NCI-H2227 treated with DMSO at 0.1 percent for 48 hours (cell line): ENCODE measurements at regions not wholly inside any gene's neighbourhood (a gene's known extent, or its start where the extent isn't known, plus 50 kb on each side); places are given as distances from the start of the nearest gene placed in this dataset.
"Not testable (repeated sequence)": the region's sequence is repeated elsewhere in the genome, so short reads cannot be mapped to it uniquely, and the experiment has no call there.

ENCODE experiments used
- DNase-seq: peaks from one replicate; lab custom pipeline; 2025; lab: John Stamatoyannopoulos, UW

DNA sequence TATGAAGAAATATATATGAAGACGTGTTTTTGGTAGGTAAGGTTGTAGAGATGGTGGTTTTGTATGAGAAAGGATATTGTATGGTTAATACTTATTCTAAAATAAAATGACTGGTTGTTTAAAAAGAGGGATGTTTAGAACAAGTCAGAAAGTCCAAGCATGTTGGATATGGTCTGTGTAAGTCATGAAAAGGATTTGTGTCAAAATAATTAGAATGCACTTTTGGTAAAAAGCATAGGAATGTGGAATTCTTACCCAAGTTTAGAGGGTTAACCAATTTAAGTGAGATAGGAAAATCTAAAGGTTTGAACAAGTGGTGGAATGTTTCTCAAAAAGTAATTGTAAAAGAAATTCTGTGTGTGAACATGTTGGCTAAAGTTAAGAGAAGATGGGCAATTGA, 1556.5 kb upstream of the C9orf72 start:
- DNase-seq = no peak

DNA sequence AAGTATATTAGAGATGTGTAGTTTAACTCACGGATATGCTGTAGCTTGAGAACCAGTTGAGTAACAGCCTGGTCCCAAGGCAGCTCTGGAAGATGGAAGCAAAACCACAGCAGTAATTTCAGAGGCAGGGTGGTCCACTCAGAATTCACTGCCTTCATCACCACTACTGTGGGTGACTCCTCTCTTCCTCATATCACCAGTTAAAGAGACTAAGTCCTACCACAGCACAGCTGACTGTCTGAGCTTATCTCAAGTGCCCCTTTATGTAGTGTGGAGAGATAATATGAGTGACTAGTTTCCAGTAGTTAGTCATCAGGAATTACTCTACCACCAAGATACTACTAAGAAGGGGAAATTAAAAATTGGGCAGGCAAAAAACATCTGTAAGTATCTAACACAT, 1571.2 kb upstream of the C9orf72 start:
- no peak for DNase-seq

DNA sequence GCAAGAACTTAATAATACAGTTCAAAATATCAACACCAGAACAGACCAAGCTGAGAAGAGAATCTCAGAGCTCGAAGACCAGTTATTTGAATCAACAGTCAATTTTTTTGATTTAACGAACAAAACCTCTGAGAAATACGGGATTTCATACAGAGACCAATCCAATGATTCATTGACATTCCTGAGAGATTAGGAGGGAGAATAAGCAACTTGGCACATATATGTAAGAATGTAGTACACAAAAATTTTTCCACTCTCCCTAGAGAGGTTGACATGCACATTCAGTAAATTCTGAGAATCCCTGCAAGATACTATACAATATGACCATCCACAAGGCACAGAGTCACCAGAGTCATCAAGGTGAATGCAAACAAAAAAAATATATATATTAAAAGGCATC, 1577.3 kb upstream of the C9orf72 start:
- no peak for DNase-seq

DNA sequence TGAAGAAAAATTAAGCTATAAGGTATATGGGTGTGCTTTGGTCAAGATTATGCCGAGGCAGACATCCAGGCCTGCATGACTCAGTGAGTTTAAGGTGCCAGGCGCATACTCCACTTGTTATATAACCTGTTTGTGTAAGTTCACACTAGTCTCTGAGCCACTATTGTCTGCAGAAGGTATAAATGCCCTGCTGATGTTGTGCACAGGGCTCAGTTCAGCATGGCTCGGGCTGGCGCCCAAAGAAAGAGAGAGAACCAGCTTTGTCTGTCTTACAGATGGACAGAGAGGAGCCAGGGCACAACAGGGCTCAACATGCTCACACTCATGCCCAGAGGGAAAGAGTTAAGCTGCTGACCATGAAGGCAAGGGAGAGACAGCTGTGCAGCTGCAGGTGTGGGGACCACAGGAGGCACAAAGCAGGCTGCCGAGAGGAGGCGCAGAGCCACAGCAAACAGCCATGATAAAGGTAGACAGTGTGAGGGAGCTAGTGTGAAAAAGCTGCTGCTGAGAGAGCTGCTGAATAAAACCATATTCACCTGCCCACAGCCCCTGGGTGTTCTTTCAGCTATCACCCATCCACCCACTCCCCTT, 1587.6 kb upstream of the C9orf72 start:
- DNase-seq = no peak

DNA sequence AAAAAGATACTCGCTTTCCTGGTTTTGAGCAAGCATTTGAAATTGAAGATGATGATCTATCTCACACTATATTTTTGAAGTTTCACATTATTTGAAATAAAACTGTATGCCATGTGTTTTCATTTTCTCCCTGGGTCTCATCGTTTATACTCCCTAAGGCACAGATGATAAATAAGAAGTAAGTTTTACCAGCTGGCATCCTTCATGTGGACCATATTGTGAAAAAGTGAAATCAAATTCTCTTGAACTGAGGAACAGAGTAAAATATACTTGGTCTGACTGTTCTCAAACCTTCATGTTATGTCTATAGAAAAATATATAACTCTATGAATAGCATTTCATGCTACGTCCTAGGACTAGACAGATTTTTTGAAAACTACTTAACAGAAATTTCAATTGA, 1600.9 kb upstream of the C9orf72 start:
- DNase-seq = no peak

DNA sequence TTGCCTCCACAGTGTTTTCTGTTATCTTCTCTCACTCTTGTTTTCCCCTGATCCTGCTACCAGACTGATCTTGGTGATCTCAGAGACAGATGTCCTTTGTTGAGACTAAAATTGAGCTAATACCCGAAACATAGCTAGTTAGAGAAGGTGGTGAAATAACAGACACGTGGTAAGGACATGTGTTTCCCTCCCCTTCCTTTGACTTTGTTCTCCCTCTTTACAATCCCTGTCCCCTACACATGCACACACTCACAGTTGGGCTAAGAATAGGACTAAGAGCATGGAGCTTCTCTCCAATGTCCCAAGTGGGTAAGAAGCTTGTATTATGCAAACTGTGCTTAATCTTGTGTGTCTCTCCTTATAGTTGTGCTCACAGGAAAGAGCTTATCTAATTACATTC, 1603.0 kb upstream of the C9orf72 start:
- no peak for DNase-seq

DNA sequence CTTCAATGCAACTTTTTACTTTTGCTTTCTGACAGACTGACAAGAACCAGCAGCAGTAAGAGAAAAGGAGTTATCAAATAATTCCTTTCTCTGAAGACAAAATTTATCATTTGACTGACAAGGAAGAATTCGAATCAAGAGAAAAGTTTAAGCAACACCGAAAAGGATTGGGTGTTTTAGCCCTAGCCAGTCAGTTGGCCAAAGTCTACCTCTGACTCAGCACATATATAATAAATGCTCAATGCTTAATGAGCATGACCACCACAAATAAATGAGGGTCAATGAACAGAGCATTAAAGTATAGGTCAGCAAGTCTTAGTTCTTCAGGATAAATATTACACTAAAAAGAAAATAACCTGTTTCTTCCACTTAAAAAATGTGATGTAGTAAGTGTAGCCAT, 1603.5 kb upstream of the C9orf72 start:
- no peak for DNase-seq

DNA sequence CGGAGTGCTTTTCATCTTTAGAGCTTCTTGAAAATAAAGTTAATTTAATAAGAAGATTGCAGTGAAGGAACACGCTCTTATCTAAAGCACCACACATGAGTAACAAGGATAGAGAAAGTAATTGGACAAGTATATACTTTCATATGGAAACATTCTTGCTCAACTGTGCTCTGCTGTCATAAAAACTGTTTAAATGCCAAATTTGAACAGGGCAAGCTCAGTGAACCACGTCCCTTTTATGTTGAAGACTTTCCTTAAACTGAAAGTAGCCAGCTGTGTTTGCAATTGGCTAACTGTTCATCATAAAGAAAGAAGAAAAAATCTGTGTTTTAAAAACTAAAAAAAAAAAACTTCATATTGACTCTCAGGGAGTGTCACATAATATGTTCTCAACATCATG, 1610.7 kb upstream of the C9orf72 start:
- DNase-seq = no peak

DNA sequence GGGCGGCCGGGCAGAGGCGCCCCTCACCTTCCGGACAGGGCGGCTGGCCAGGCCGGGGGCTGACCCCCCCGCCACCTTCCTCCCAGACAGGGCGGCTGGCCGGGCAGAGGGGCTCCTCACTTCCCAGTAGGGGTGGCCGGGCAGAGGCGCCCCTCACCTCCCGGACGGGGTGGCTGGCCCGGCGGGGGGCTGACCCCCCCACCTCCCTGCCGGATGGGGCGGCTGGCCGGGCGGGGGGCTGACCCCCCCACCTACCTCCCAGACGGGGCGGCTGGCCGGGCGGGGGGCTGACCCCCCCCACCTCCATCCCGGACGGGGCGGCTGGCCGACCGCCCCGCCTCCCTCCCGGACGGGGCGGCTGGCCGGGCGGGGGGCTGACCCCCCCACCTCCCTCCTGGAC, 1615.5 kb upstream of the C9orf72 start:
- not testable (repeated sequence) for DNase-seq

DNA sequence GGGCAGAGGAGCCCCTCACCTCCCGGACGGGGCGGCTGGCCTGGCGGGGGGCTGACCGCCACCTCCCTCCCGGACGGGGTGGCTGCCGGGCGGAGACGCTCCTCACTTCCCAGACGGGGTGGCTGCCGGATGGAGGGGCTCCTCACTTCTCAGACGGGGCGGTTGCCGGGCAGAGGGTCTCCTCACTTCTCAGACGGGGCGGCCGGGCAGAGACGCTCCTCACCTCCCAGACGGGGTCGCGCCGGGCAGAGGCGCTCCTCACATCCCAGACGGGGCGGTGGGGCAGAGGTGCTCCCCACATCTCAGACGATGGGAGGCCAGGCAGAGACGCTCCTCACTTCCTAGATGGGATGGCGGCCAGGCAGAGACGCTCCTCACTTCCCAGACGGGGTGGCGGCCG, 1615.9 kb upstream of the C9orf72 start:
- not testable (repeated sequence) for DNase-seq

DNA sequence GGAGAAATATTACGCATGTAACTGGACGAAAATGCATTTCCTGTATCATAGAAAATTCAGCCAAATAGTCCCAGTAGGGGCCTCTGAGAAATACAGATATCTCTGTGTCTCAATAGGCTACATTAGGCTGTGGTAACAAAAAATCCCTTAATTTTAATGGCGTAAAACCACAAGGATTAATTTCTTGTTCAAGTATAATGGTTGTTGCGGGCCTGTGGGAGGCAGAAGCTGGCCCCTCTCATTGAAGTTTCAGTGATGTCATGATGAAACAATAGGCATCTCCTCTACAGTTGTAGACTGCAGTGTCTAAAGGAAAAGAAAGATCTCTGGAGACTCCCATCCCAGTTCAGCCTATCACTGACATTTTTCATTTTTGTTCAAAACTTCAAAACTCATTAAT, 1625.6 kb upstream of the C9orf72 start:
- no peak for DNase-seq

DNA sequence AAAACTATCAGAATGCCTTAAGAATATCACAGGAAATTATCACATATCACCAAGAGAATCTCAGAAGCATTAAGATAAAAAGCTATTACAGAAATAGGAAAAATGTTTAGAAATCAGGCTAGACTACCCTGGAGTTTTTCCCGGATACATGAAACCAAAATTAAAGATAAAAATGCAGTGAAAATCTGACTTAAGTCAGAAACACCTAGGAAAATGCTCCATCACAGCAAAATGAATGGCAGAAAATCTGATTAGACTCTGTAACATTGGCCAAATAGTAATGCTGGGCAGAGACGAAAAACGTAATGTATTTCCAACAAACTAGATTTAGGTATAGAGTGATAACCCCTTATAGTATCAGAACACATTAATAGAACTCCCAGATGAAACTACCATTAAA, 1626.7 kb upstream of the C9orf72 start:
- no peak for DNase-seq

DNA sequence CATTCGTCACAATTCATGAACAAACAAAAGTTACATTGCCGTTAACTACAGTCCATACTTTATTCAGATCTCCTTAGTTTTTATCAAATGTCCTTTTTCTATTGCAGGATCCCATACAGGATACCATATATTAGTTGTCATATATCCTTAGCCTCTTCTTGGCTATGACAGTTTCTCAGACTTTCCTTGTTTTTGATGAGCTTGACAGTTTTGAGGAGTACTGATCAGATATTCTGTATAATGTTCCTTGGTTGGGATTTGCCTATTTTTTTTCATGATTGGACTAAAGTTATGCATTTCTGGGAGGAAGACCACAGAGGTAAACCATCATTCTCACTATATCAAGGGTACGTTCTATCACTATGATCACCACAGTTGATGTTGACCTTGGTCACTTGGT, 1627.4 kb upstream of the C9orf72 start:
- no peak for DNase-seq

DNA sequence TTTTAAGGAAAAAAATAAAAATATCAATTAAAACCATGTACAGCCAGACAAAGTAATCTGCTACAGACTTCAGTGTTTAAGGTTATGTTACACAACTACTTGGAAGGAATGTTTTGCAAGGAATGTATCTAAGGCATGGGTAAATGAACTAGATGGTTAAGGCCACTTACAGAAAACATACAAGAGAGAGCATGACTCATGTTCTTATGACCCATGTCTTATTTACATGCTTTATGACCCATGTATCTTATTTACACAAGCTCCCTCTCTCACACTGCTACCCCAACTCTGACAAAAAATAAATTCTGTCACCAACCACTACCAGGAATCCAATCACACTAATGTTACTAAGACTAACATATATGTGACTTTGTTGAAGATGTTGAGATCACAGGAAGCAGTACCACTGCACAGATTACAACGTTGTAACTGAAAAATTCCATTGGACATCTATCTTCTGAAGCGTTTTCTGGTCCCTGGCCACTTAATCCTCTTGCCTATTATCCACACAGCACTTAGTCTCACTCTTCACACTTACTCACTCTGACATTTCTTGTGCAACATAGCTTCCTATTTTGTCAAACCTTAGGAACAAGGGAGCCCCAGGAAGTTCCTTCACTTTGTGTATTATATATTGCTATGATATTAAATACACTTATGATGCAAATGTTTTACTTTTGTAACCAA, 1630.1 kb upstream of the C9orf72 start:
- DNase-seq = no peak

DNA sequence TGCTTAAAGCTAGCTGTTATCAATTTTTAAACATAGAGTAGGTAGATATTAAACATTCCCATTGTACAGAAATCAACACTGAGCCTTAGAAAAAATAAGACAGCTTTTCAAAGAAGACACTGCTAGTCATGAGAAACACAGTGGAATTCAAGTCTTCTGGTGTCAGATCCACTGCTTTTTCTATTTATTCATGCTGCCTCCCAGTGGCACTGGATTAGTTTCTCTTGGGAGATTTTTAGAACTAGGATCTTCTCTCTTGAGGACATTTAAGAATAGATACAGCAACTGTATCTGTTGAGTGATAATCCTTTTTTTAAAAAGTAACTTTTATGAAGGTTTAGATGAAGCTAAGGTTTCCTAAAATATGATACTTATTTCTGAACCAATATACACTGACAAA, 1635.4 kb upstream of the C9orf72 start:
- DNase-seq = no peak

DNA sequence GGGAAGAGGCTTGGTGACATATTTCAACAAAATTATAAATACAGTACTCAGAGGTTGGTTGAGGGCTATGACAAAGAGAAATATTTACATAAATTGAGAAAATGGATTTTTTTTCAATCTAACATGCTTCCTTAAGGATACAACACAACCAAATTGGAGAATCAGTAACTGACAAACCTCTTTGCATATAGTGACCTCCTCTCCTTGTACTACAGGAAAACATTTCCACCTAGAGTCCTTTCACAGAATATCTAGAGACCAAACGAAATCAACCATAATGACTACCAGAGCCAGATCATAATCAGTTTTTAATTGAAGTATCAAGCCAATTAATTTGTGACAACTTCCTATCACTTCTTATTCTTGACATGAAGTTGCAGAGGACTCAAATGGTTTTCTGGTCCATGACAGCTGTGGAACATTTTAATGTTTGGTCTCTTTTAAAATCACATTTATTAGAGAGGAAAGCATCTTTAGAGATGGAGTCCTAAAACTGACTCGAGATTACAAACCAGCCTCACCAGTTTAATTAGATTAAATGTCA, 1636.5 kb upstream of the C9orf72 start:
- DNase-seq = no peak

DNA sequence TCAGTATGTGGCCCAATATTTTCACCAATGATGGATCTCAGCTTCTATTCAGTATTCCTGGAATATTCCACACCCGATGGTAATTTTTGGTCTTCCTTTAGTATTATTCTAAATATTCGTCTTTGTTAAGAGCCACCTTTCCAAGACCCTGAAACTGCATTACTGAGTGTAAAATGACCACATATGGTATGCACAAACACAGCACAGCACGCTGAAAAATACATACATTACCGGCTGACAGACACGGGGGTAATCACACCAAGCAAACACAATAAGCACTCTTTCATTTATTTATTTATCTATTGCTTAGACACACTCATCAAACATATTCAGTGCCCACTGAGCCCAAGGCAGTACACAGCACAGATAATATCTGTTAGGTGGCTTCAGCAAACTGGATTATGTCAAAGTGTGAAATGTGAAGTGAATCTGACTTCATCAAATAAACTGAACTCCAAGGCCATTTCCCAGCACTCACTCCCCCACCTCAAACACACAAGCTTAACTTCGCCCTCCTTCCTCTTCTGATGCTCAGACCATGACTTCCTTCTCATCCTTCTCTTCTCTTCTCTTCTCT, 1637.8 kb upstream of the C9orf72 start:
- DNase-seq = no peak

DNA sequence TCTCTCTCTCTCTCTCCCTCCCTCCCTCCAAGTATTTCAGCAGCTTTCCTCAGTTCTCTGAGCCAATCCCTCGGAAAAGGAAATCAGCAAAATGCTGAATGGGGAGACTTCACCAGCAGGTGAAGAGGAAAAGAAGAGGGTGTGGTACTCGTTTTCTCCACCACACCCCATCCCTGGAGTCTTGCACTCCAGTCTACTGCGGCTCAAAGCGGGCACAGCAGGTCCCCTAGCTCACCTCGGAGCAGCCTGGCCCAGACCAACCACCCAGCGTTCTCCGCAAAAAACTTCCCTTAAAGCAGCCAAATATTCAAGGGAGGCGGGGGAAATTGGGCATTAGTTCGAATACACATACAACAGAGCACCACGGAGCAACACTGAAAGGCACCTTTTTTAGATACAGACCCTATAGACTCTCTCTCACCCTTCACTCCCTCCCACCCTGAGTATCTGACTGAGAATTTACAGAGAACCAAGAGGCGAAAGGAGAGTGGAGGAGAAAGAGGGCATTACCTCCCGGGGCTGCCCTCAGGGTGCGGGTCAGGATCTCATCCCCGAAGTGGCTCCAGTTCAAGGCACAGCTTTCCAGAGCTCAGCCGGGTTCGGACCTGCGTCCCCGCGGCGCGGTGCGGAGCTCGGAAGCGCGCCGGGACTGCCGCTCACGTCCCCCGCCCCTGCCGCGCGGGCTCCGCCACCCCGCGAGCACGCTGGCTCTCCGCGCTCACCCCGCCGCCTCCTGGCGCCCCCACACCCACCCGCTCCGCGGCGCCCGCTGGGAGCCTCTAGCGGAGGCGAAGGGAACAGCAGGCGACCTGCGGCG, 1638.5 kb upstream of the C9orf72 start:
- DNase-seq = no peak

DNA sequence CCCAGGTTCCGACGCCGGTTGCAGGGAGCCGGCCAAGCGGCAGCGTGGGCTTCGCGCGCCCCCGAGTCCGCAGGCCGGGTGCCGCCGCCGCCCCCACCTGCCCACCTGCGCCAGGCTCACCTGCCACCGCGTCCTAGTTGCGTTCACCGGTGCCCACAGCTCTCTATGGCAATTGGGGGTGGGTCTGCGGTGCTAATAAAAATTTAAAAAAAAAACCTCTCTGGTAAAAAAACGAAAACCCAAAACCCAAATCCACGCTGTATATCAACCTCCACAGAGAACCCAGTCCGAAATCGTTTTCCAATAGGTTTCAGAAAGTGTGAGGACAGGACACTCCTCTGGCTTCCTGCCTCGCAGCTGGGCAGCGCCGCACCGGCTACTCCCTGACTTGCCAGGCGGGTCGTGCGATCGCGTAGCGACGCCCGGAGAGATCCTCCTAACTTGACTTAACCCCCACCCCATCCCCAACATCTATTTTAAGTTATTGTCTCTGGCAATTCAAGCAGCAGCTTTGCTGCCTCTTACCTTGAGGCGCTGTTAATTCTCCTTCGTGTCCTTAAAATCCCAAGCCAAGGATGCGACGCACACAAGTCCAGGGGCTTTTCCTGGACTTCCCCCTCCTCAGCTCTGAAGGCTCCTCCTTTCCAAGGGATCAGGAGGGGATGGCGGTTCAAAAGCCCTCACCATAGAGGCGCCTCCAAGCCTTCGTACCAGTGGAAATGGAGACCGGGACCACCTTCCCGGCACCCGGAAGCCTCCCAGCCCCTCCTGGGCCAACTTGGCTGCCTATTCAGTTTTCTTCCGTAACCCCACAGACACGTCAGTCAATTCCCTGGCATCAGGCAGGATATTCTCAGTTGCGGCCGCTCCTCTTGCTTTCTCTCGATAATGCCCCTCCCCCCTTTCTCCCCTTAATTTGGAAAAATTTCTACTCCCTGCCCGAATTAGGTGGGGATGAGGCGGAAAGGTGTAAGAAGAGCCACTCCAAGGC, 1639.4 kb upstream of the C9orf72 start:
- no peak for DNase-seq

DNA sequence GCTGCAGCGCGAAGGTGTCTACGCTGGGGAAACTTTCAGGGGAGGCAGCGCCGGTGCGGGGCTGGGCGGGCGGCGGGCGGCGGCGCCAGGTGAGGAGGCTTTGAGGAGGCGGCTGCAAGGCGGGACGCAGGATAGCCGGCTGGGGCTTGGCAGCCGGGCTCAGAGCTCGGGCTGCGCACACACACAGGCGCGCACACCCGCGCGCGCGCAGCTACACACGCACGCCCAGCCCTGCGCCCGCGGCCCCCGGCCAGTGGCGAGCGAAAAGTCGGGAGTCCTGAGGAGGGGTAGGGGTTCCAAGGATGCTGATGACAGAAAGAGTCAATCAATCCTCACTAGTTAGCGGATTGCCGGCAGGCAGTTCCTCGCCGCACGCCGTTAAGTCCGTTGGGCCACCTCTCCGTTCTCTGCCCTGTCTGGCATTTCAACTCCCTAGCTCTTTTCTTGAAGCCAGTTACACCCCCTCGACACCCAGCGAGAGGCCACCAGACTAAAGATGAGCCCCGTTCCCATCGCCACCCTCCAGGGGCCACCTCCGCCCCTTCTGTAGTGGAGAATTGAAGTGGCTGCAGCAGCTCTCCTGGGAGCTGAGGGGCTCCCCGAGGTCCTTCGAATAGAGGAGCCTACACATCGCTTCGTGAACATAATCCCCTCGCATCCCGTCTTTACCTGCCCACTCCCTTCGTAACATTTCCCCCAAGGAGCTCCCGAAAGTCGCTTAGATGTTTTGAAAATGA, 1640.3 kb upstream of the C9orf72 start, which contains the start of gene LINGO2:
TSS of gene LINGO2 (minus strand) at position 185 of the 737 bp plus-strand sequence.
- DNase-seq = no peak
